ENCODE measurements at regions not wholly inside any gene's neighbourhood (a gene's known extent, or its start where the extent isn't known, plus 50 kb on each side); places are given as distances from the start of the nearest gene placed in this dataset.

DNA sequence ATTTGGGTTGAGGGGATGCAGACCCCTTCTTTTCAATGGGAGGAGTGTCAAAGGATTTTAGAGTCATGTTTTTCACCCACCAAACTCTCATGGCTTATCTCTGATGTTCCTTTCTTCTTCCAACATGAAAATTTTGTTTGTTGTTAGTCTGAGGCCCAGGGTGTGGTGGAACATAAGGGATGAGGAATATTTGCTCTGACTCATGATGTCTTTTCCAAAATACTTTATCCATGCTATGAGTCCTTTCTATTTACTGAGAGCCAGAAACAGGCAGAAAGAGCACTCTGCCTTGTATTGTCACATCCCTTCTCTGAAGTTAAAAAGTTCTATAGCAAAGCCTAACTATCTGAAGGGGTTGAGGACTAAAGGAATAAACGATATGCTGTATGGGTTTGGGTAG lies 61.6 kb upstream of the GYPA start:
- Histone ChIP-seq H2AFZ (replicated peaks; ENCODE audit: low read length, poor library complexity) (no peak overlapping the region), H3K9ac (ENCODE audit: low read depth, low read length) (no peak overlapping the region), H2BK20ac (ENCODE audit: low read depth, low read length) (no peak overlapping the region), H3K79me1 (ENCODE audit: low read depth in 1 of 2, low read length in 2 of 2) (no peaks in the 10 kb centered on the region), H3K9me3 (ENCODE audit: control insufficient read depth, insufficient read depth, low read length) (no peaks in the 10 kb centered on the region), H3K9me1 (ENCODE audit: insufficient read depth, low read length) (no peaks in the 10 kb centered on the region), H3K4me3 (ENCODE audit: insufficient read depth, low read depth, low read length) (no peak overlapping the region), H4K91ac (ENCODE audit: insufficient read depth, low read depth, low read length) (no peak overlapping the region), H4K20me1 (ENCODE audit: insufficient read depth, low read length) (no peaks in the 10 kb centered on the region), H3K4me2 (ENCODE audit: low read depth, low read length) (no peak overlapping the region), H4K5ac (ENCODE audit: low read depth, low read length) (no peak overlapping the region), H3K14ac (replicated peaks; ENCODE audit: low read depth, low read length) (no peak overlapping the region), H2BK5ac (ENCODE audit: low read depth, low read length, poor library complexity, severe bottlenecking) (no peak overlapping the region), H3K27ac (ENCODE audit: insufficient read depth, low read length) (no peak overlapping the region), H3K4ac (ENCODE audit: low read depth, low read length) (no peak overlapping the region), H2AK9ac (replicated peaks; ENCODE audit: low read depth, low read length, poor library complexity) (no peak overlapping the region), H2BK15ac (ENCODE audit: low read depth, low read length) (no peak overlapping the region), H3K4me1 (ENCODE audit: control insufficient read depth, insufficient read depth, low read length) (no peaks in the 10 kb centered on the region), H3K18ac (ENCODE audit: low read depth, low read length) (no peak overlapping the region), H3K36me3 (ENCODE audit: control insufficient read depth, insufficient read depth, low read length) (no peaks in the 10 kb centered on the region), H4K8ac (ENCODE audit: low read depth in 2 of 2, low read length in 2 of 2) (no peak overlapping the region), H2AK5ac (ENCODE audit: low read depth, low read length) (no peak overlapping the region), H2BK120ac (ENCODE audit: low read depth, low read length) (no peak overlapping the region), H3K23ac (ENCODE audit: low read depth, low read length) (no peak overlapping the region), H3K27me3 (ENCODE audit: control insufficient read depth, insufficient read depth, low read length) (no peaks in the 10 kb centered on the region), H3K56ac (ENCODE audit: extremely low read depth, insufficient read depth, low read length) (no peak overlapping the region)
- intact Hi-C loops (cut with micrococcal nuclease) (no loop called here), dilution Hi-C loops (cut with HindIII; ENCODE audit: low sequenced_read_pairs, unreplicated experiment) (no loop called here), in situ Hi-C loops (cut with MboI; ENCODE audit: low sequenced_read_pairs) (no loop called here)
- POLR2A ChIA-PET (ENCODE audit: unreplicated experiment), result no interaction called here
- ATAC-seq (ENCODE audit: low read depth) (no peak), DNase-seq (no peak)
- BruUV-seq (replicated peaks), result no TSS peak
- no CpG with 5 or more reads among the region's 1 CpG for WGBS, 2 experiments (ENCODE audit: extremely low coverage in 2 of 2, insufficient read length in 1 of 2)
- TF ChIP-seq MXI1 (IDR thresholded peaks at IDR 0.05; ENCODE audit: borderline replicate concordance, low read depth, low read length) (no peak), CEBPB (IDR thresholded peaks at IDR 0.05; ENCODE audit: low read depth, low read length) (no peak)
- TF ChIP-seq, protein P1, sequence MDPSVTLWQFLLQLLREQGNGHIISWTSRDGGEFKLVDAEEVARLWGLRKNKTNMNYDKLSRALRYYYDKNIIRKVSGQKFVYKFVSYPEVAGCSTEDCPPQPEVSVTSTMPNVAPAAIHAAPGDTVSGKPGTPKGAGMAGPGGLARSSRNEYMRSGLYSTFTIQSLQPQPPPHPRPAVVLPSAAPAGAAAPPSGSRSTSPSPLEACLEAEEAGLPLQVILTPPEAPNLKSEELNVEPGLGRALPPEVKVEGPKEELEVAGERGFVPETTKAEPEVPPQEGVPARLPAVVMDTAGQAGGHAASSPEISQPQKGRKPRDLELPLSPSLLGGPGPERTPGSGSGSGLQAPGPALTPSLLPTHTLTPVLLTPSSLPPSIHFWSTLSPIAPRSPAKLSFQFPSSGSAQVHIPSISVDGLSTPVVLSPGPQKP (IDR thresholded peaks at IDR 0.05; ENCODE audit: borderline replicate concordance, low read depth, low read length), result no peak
- CTCF ChIA-PET, result no interaction called here
